WTC11 (cell line): ENCODE measurements at regions not wholly inside any gene's neighbourhood (a gene's known extent, or its start where the extent isn't known, plus 50 kb on each side); places are given as distances from the start of the nearest gene placed in this dataset.

Experiments used
- ATAC-seq: fragments of 200-7000 bp; cut with Tn5 transposase; 2 replicates; pipeline ENCODE4 v1.10.0; 2021; ENCODE audit warnings: mild to moderate bottlenecking, moderate library complexity
- CTCF ChIA-PET: fragments of 300-600 bp; sonication (Branson Sonifier 250); formaldehyde crosslinking; loops from one replicate; lab custom pipeline; 2021; ENCODE audit warnings: antibody characterized with exemption; lab: Charles Lee
- POLR2A ChIA-PET: fragments of 350-600 bp; sonication (Branson Sonifier 250); formaldehyde crosslinking; loops from one replicate; lab custom pipeline; 2021; ENCODE audit warnings: antibody characterized with exemption; lab: Charles Lee
- DNase-seq: peaks from one replicate; pipeline ENCODE4 v3.0.0; 2021; ENCODE audit warnings: low spot score
- H3K27ac Mint-ChIP-seq: 2 replicates; pipeline ENCODE4 v1.8.0; 2021; ENCODE audit warnings: mixed read lengths
- H3K27me3 Mint-ChIP-seq: 2 replicates; pipeline ENCODE4 v1.8.0; 2021; ENCODE audit warnings: low read depth, mild to moderate bottlenecking, moderate library complexity, mixed read lengths
- H3K36me3 Mint-ChIP-seq: 2 replicates; pipeline ENCODE4 v1.8.0; 2021; ENCODE audit warnings: mixed read lengths
- H3K4me1 Mint-ChIP-seq: 2 replicates; pipeline ENCODE4 v1.8.0; 2022; ENCODE audit warnings: mixed read lengths
- H3K4me3 Mint-ChIP-seq: 2 replicates; pipeline ENCODE4 v1.8.0; 2021; ENCODE audit warnings: mild to moderate bottlenecking, moderate library complexity, mixed read lengths
- H3K9me3 Mint-ChIP-seq: 2 replicates; pipeline ENCODE4 v1.8.0; 2021; ENCODE audit warnings: mixed read lengths
- AR ChIP-seq: fragments of 250-450 bp; sonication (Bioruptor Pico); IDR thresholded peaks from 2 replicates; pipeline ENCODE4 v1.9.0; 2021; ENCODE audit warnings: mild to moderate bottlenecking
- ARID4B ChIP-seq: sonication (generic); formaldehyde crosslinking; IDR thresholded peaks from 2 replicates; pipeline ENCODE4 v1.8.0; 2023; ENCODE audit warnings: missing genetic modification reagents, mild to moderate bottlenecking, borderline replicate concordance
- CTCF ChIP-seq: fragments of 200-600 bp; IDR thresholded peaks from 2 replicates; pipeline ENCODE4 v1.8.0; 2022; ENCODE audit warnings: antibody characterized with exemption
- E2F4 ChIP-seq: sonication (generic); formaldehyde crosslinking; IDR thresholded peaks from 2 replicates; pipeline ENCODE4 v1.8.1; 2022; ENCODE audit warnings: low read depth, mild to moderate bottlenecking, moderate library complexity, missing genetic modification reagents, borderline replicate concordance
- EMX1 ChIP-seq: fragments of 250-450 bp; sonication (Bioruptor Pico); IDR thresholded peaks from 2 replicates; pipeline ENCODE4 v1.8.0; 2021; ENCODE audit warnings: mild to moderate bottlenecking
- GRHL2 ChIP-seq: fragments of 250-450 bp; sonication (Bioruptor Pico); IDR thresholded peaks from 2 replicates; pipeline ENCODE4 v1.8.0; 2022; ENCODE audit warnings: mild to moderate bottlenecking, moderate library complexity; ENCODE audit not compliant: insufficient replicate concordance, severe bottlenecking
- NFATC4 ChIP-seq: fragments of 250-450 bp; sonication (Bioruptor Pico); IDR thresholded peaks from 2 replicates; pipeline ENCODE4 v1.9.0; 2021; ENCODE audit warnings: mild to moderate bottlenecking
- NFYB ChIP-seq: sonication (generic); formaldehyde crosslinking; conservative IDR thresholded peaks from 2 replicates; pipeline ENCODE4 v1.8.0; 2022; ENCODE audit warnings: low read depth, missing genetic modification reagents
- NR1H2 ChIP-seq: sonication (generic); formaldehyde crosslinking; IDR thresholded peaks from 2 replicates; pipeline ENCODE4 v1.9.0; 2021; ENCODE audit warnings: mild to moderate bottlenecking, moderate library complexity, missing genetic modification reagents
- PRRX2 ChIP-seq: fragments of 250-450 bp; sonication (Bioruptor Pico); IDR thresholded peaks from 2 replicates; pipeline ENCODE4 v1.8.0; 2021; ENCODE audit warnings: mild to moderate bottlenecking
- RORB ChIP-seq: fragments of 250-450 bp; sonication (Bioruptor Pico); IDR thresholded peaks from 2 replicates; pipeline ENCODE4 v1.9.0; 2021; ENCODE audit warnings: mild to moderate bottlenecking
- SMAD4 ChIP-seq: sonication (generic); formaldehyde crosslinking; IDR thresholded peaks from 2 replicates; pipeline ENCODE4 v1.8.0; 2022; ENCODE audit warnings: mild to moderate bottlenecking, missing genetic modification reagents
- SP1 ChIP-seq: sonication (generic); formaldehyde crosslinking; conservative IDR thresholded peaks from 2 replicates; pipeline ENCODE4 v1.8.1; 2022; ENCODE audit warnings: missing genetic modification reagents
- TP53 ChIP-seq: sonication (generic); formaldehyde crosslinking; IDR thresholded peaks from 2 replicates; pipeline ENCODE4 v1.8.1; 2023; ENCODE audit warnings: mild to moderate bottlenecking, missing genetic modification reagents
- ZNF317 ChIP-seq: sonication (generic); formaldehyde crosslinking; IDR thresholded peaks from 2 replicates; pipeline ENCODE4 v1.8.1; 2023; ENCODE audit warnings: low read depth, mild to moderate bottlenecking, moderate library complexity, missing genetic modification reagents, borderline replicate concordance
- ZSCAN18 ChIP-seq: fragments of 250-450 bp; sonication (Bioruptor Pico); IDR thresholded peaks from 2 replicates; pipeline ENCODE4 v2.1.2; 2022; ENCODE audit warnings: mild to moderate bottlenecking, moderate library complexity

GRCh38 chr2:3000968-3001367 lies 376.6 kb downstream of the EIPR1 start:
- H3K27ac Mint-ChIP-seq, result no peak overlapping the region
- H3K4me3 Mint-ChIP-seq, result no peak overlapping the region
- TF ChIP-seq AR, result no peak
- no peak for TF ChIP-seq TP53 (CRISPR knock-in tag)
- TF ChIP-seq RORB, result no peak
- TF ChIP-seq SP1 (CRISPR knock-in tag), result no peak
- TF ChIP-seq GRHL2 (CRISPR knock-in tag), result no peak
- no peak for TF ChIP-seq E2F4
- TF ChIP-seq PRRX2 (CRISPR knock-in tag), result no peak
- no peak for TF ChIP-seq NR1H2
- TF ChIP-seq ARID4B (CRISPR knock-in tag), result no peak
- TF ChIP-seq SMAD4 (CRISPR knock-in tag), result no peak
- TF ChIP-seq ZNF317, result no peak
- no peak for TF ChIP-seq ZSCAN18 (CRISPR knock-in tag)
- no peak for TF ChIP-seq NFYB (CRISPR knock-in tag)
- no peak for TF ChIP-seq CTCF
- TF ChIP-seq NFATC4 (CRISPR knock-in tag), result no peak
- TF ChIP-seq EMX1 (CRISPR knock-in tag), result no peak
- no peaks in the 10 kb centered on the region for H3K9me3 Mint-ChIP-seq
- no peaks in the 10 kb centered on the region; the same call in 1 of the 2 replicates for H3K27me3 Mint-ChIP-seq
- H3K4me1 Mint-ChIP-seq, result peaks cover 12% of the 10 kb centered on the region
- no peaks in the 10 kb centered on the region for H3K36me3 Mint-ChIP-seq
- ChIA-PET CTCF (interaction anchor here (0.6 to 0.8 kb wide), 2 partner anchors 144 to 286 kb away, joined by 3 read pairs; no protein-coding TSS in a partner anchor), POLR2A (no interaction called here)
- no peak for DNase-seq
- ATAC-seq, result no peak
